HUDEP-2 (cell line): ENCODE measurements at regions not wholly inside any gene's neighbourhood (a gene's known extent, or its start where the extent isn't known, plus 50 kb on each side); places are given as distances from the start of the nearest gene placed in this dataset.

Experiments
- DNase-seq, 76 experiments: peaks; one replicate each; lab custom pipeline; 2025; ENCODE audit not compliant: unreplicated experiment in 76 of 76; lab: John Stamatoyannopoulos, UW

DNA sequence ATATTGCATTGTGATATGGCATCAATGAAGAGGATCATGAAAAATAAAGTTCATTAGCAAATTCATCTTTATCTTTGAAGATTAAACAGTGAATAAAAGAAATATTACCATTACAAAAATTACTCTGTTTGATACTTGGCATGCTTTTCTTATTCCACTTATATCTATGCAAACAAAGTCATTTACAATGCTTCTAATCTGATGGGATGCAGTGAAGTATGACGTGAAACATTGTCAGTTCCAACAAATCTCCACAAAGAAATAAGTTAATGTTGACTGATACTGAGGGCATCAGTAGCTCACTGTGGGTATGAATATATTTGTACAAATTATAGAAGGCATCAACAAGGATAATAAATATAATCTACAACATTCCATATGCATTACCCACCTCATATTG, 672.8 kb upstream of the POT1 start:
- no peak for DNase-seq

DNA sequence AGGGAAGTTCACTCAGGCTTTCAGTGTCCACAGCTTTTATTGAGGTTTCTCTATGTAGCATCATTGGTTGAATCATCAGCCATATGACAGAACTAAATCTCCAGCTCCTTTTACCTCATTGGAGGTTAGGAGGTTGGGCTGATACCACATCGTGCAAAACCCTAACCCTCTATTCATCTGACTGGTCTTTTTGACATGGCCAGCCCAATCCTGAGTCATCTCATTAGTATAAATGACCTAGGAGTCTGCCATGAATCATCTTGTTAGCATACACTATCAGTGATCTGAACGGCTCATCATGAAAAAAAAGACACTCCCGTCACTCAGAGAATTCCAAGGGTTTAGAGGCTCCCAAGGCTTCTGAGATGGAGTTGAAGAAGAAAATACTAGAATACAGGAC, 669.8 kb upstream of the POT1 start:
- peak in 1 of 76 experiments; percentile 2 for DNase-seq

DNA sequence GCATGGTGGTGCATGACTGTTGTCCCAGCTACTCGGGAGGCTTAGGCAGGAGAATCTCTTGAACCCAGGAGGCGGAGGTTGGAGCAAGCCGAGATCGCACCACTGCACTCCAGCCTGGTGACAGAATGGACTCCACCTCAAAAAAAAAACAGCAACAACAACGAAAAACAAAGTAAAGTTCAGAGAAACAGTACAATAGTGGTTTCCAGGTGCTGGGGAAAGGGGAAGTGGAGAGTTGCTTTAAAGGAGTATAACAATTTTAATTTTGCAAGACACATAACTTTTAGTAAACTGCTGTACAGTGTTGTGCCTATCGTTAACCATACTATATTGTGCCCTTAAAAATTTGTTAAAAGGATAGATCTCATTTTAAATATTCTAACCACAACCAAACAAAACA, 662.7 kb upstream of the POT1 start:
- no peak for DNase-seq

DNA sequence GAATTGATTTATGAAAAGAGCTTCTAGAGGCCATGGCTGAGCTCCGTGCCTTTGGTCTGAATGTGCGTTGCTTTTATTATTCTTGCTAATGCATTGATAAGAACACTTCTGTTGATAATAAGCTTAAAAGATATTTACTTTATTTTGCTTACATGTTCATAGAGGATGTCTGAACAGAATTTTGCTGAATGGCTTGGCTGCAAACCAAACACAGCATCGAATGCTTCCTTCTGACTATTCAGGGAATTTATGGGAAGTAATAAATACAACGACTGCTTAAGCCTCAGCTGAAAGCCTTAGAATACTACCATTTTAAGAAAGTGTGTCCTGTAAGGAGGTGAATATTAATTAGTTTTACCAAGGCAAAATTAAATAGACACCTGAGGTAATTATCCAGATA, 643.5 kb upstream of the POT1 start:
- DNase-seq: no peak

DNA sequence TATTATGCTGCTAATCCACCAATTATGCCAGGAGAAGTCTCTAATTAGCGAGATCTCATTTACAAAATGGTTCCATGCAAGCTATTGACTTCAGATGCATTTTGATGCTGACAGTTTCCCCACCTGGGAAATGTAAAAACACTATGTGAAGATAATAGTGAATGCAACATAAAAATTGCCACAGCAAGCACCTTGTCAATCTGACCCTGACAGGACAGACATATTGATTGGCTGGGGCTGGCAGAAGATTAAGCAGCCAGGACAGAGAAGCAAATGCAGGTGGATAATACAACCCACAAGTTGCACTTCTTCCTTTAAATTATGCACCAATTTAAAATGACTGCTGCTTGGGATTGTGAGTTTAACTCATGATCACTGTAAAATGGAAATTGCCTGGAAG, 642.8 kb upstream of the POT1 start:
- no peak for DNase-seq

DNA sequence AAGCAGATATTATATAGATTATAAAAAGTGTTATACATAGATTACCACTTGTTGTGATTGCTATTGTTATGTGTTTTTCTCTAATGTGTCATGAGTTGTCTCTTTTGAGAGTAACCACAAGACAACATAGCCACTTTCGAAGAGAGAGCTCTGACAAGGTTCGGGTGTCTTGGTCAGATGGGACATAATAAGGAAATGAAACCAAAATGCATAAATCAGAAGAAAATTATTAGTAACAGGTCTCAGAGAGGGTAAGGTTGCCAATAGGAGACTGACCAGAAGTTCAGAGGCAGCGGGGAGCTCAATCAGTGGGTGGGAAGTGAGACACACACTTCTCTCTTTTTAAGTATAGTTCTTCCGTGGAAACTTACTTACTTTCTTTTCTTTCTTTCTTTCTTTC, 639.2 kb upstream of the POT1 start:
- no peak for DNase-seq

DNA sequence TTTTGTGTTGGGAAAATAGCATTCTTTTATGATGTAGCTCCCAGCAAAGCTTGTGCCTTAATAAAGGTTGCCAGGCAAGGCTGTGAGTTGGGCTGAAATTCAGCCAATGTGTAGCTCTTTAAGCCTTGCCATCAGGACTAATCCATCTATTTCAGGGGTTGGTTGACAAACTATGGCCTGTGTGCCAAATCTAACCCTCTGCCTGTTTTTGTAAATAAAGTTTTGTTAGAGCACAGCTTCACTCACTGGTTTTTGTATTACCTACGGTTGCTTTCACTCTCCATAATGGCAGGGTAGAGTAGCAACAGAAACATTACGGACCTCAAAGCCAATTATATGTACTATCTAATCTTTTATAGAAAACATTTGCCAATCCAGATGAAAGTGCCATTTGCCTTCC, 638.1 kb upstream of the POT1 start:
- DNase-seq: no peak

DNA sequence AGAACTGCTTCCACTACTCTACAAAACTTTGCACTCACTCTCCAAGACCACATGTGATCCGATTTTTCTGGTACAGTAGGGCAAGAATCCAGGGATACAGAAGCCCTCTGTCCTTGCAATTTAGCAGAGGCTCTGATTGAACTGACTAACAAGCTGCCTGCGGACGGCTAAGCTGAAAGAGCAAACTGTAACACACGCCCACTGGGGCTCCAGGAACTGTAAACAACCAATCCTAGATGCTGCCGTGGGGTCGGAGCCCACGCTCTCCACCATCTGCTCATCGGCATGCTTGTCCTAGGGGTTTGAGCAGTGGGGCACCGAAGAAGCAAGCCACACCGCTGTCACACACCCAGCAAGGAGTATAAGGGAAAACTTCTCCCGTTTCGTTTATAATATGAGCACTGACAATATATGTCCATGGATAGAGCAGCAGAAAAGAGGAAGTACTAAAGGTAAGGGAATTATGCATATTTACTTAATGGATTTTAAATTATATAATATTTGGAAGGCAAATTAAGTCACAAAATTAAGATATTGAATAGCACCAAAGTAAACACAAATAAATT, 634.4 kb upstream of the POT1 start:
- no peak for DNase-seq

DNA sequence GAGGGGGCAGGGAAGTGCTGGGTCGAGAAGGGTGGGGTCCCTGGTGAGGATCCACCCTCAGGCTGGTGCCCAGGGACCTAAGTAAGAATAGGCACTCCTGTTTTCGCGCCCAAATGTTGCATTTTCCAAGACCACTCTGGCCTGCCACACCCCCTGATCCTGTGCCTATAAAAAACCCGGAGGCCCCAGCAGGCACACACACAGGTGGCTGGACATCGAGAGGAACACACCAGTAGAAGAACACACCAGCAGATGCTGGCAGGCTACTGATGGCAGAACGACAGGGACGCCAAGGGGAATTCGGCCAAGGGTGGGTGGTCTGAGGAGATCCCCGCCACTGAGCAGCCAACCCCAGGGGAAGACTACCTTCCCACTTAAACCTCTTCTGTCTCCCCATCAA, 633.9 kb upstream of the POT1 start:
- DNase-seq: no peak

DNA sequence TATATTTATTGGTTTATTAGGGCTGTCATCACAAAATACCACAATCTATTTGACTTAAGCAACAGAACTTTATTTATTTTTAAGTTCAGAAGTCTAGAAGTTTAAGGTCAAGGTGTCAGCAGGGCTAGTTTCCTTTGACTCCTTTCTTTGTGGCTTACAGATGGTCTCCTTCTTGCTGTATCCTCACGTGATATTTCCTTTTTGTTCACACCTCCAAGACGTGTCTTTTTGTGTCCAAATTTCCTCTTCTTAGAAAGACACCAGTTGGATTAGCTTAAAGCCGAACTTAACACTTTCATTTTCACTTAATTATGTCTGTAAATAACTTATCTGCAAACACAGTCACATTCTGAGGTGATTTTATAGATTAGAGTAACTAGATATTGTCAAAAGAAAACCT, 631.4 kb upstream of the POT1 start:
- DNase-seq: no peak

DNA sequence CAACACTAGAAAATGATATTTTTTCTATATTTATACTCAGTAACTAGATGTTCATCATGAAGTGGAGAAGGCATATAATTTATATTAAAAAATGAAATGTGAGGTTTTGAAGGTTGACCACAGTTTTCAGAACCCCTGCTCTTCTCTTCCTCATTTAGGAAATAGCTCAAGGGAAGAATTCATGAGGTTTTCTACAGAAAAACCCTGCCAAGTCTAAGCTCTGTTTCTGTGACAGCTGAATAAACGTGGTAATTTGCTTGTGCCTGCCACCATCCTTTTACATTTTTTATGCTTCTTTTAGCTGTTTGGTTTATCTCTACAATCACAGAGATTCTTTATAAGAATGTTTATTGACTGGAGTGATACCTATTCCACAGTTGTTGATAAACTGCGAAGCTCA, 630.3 kb upstream of the POT1 start:
- no peak for DNase-seq

DNA sequence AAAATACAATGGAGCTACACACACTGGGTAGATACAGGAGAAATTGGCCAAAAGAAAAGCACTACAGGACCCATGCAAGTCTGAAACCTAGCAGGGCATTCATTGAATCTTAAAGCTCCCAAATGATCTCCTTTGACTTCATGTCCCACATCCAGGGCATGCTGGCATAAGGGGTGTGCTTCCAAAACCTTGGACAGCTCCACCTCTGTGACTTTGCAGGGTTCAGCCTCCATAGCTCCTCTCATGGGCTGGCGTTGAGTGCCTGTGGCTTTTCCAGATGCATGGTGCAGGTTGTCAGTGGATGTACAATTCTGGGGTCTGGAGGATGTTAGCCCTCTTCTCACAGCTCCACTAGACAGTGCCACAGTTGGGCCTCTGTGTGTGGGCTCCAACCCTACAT, 626.3 kb upstream of the POT1 start:
- DNase-seq: peak in 1 of 76 experiments; percentile 2

DNA sequence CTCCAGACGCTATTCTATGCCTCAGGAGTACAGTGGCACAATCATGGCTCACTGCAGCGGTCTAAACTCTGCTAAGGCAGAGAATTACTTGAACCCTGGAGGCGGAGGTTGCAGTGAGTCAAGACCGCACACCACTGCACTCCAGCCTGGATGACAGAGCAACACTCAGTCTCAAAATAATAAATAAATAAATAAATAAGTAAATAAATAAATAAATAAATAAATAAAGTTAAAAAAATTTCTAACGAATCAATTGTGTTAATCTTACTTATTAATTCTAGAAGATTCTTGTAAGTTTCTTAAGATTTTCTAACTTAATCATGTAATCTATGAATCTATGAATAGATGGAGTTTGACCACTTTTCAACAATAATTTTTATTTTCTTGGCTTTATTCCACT, 621.4 kb upstream of the POT1 start:
- DNase-seq: no peak

DNA sequence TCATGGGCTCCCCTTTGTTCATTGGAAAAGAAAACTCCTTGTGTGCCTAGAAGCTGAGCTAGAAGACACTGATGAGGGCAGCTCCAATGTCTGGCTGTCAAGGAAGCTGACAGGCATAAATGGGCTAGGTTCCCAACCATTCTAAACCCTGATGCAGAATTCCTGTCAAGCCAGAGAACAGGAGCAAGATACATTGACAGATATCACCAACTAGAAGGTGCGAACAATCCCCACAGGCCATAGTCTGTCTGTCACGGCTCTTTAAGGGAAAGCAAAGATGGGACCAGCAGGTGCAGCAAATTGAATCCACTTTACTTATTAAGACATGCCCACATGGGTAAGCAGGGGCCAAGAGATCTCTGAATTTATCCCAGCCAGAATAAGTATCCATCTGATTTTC, 617.9 kb upstream of the POT1 start:
- no peak for DNase-seq

DNA sequence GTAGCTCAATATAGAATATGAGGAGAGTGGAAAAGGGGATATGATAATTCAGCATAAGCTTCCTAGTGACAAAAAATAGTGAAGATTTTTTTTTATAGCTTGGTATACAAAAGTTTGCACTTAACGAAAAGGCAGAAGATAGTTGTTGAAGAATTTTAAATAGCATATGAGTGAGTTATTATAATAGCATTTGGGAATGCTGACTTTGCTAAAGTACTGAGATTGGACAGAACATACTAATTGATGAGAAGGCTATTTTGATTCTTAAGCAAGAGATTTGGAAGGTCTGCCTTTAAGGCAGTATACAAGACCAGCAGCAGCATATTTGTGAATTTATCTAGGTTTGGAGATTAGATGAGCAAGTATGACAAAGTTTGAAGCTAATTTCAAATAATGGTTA, 600.9 kb upstream of the POT1 start:
- no peak for DNase-seq

DNA sequence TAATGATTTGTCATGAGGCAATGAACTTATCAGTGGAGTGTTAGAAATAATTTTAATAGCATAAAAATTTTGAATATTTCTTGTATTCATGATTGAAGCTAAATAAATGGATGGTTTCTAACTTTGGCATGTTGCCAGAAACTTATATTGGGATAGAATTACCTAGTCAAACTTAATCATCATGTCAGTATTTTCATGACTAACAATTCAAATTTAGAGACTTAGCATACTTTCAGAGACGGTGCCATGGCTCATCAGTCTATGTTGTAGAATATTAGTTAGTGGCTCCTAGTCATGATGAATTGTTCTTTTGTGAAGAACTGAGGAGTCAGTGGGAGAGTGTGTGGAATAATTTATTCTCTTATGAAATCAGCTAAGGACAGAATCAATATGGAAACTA, 599.6 kb upstream of the POT1 start:
- no peak for DNase-seq

DNA sequence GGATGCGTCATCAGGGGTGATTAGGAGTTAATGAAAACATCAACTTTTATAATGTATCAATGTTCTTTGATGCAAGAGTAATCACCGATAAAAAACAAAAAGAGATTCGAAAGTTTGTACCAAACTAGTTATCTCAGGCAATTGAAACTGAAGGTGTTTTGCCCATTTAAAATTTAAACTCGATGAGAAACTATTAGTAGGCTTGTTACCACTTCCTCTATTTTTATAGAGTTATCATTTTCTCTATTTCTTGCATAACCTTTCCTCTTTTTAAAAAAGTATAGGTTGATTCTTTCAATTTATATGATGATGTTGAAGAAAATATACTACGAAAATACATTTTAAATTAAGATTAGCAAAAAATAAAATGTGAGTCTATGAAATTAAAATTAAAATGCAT, 597.3 kb upstream of the POT1 start:
- DNase-seq: no peak

DNA sequence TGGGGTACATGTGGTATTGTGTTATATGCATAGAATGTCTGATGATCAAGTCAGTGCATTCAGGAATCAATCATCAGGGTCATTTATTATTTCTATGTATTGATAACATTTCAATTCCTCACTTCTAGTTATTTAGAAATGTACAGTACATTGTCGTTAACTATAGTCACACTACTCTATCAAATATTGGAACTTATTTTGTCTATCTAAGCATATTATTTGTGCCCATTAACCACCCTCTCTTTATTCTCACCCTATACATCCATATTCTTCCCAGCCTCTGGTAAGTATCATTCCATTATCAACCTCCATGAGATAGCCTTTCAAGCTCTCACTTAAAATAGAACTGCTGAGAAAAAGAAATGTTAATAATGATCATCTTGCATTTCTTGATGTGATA, 596.5 kb upstream of the POT1 start:
- DNase-seq: no peak

DNA sequence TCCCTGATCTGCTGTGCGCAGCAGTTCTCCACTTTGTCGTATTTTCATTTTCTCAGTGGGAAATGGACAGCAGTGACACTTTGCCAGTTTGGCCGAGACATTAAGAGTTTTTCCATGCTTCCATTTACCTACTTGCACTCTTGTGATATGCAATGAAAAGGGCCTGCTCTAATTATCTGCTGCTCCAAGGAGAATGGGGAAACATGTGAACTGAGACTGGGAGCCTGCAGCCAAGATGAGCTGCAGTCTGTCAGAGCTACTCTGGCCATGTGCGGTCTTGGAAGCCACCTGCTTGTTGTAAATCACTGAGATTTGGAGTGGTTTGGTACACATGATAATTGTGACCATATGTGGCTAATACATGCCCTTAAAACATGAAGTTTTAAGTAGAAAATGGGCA, 586.6 kb upstream of the POT1 start:
- DNase-seq: no peak

DNA sequence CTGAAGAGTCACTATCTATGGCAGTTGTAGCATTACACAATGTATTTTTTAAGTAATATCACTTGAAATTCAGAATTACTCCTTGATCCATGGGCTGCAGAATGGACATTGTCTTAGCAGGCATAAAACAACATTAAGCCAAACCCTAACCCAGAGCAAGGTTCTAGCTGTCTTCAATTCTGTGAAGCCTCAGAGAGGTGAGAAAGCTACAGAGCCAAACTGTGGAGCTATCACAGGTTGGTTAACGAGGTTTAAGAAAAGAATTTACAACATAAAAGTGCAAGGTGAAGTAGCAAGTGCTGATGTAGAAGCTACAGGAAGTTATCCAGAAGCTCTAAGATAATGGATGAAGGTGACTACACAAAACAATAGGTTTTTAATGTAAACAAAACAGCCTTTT, 582.7 kb upstream of the POT1 start:
- no peak for DNase-seq

DNA sequence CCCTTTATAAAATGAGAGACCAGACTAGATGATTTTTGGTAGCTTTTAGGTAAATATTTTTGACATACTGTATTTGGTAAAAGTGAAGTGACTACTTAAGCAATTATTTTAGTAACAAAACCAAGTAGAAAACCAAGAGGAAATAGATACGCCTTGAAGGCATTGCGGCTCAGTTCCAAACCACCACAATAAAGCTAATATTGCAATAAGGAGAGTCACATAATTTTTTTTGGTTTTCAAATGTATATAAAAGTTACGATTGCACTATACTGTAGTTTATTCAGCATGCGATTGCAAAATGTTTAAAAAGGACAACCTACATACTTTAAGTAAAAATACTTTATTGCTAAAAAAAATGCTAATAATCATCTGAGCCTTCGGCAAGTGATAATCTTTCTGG, 581.7 kb upstream of the POT1 start:
- no peak for DNase-seq

DNA sequence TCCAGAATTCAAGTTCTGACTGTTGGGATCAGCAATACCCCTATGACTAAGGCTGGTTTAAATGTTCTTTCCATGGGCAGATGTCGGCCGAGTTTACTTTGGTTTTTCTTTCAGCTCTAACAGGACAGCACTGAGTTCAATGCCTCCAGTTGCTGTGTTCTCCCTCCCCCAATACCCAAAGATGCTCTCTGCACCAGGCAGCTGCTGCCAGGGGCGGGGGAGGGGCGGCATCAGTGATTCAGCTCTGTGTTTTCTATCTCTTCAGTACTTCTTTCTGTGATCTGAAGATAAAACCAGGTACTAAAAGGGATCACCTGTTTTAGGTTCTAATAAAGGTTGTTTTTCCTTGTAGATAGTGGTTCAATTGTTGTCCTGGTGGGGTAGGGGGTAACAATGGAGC, 576.7 kb upstream of the POT1 start:
- DNase-seq: no peak

DNA sequence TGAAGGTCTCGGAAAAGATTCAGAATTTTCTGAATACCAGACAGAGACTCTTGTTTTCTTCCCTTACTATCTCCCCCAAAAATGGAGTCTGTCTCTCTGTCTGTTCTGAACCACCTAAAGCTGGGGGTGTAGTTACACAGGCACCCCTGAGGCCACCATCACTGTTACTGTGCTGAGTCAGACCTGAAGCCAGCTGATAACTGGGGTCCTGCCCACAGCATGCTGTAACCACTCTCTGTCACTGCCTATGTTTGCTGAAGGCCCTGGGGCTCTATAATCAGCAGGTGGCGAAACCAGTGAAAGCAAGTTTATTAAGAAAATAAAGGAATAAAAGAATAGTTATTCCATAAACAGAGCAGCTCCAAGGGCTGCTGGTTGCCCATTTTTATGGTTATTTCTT, 575.2 kb upstream of the POT1 start:
- DNase-seq: peak in 10 of 76 experiments; percentile 2 to 61 (median 28)

DNA sequence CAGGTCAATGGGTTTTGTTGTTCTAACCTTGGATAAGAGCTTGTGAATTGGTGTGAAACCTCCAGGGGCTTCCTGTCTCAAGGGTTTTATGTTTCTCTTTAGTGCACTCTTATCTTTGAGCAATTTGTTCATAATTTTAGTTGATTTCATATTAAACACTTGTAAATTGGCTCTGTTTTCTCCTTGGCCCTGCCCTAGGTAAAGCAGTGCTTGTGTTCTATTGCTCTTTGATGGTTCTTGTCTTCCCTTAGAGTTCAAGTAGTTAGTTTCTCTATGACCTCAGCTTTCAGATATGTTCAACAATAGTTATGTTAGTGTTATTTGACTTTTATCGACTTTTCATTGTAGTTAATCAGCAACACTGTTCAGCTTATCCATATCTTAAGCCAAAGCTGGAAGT, 566.4 kb upstream of the POT1 start:
- no peak for DNase-seq
